AG09309 (cell line): ENCODE measurements at regions not wholly inside any gene's neighbourhood (a gene's known extent, or its start where the extent isn't known, plus 50 kb on each side); places are given as distances from the start of the nearest gene placed in this dataset.

Experiments
- DNase-seq: peaks from one replicate; pipeline ENCODE4 v3.0.0-alpha.2; 2010; ENCODE audit warnings: low read depth
- H3K4me3 ChIP-seq: 2 replicates; pipeline ENCODE4 v1.5.1; 2011; ENCODE audit warnings: mild to moderate bottlenecking, low read depth, low read length, moderate library complexity; ENCODE audit not compliant: control insufficient read depth
- CTCF ChIP-seq: IDR thresholded peaks from 2 replicates; pipeline ENCODE4 v1.5.1; 2011; ENCODE audit warnings: mild to moderate bottlenecking, low read depth, low read length, inconsistent platforms; ENCODE audit not compliant: insufficient read depth, control insufficient read depth; ENCODE audit errors: missing control alignments

- DNase-seq = no peak
- TF ChIP-seq CTCF = no peak
- H3K4me3 ChIP-seq = no peak overlapping the region
Observed at GRCh38 chr10:57992321-57993077, 275.2 kb downstream of the IPMK start.

GRCh38 chr10:57988964-57989363, 278.7 kb downstream of the IPMK start:
- no peak overlapping the region for H3K4me3 ChIP-seq
- DNase-seq = no peak
- TF ChIP-seq CTCF = no peak

GRCh38 chr10:57987055-57987721, 280.5 kb downstream of the IPMK start:
- H3K4me3 ChIP-seq = no peak overlapping the region
- no peak for DNase-seq
- TF ChIP-seq CTCF = no peak

- TF ChIP-seq CTCF = no peak
- no peak for DNase-seq
- H3K4me3 ChIP-seq = no peak overlapping the region
Observed at GRCh38 chr10:57986422-57986821, 281.3 kb downstream of the IPMK start.

- no peak for DNase-seq
- TF ChIP-seq CTCF = no peak
- H3K4me3 ChIP-seq = no peak overlapping the region
Observed at GRCh38 chr10:57983281-57983791, 284.4 kb downstream of the IPMK start.

GRCh38 chr10:57982091-57982490, 285.6 kb downstream of the IPMK start:
- H3K4me3 ChIP-seq = no peak overlapping the region
- no peak for DNase-seq
- no peak for TF ChIP-seq CTCF
